ENCODE measurements at regions not wholly inside any gene's neighbourhood (a gene's known extent, or its start where the extent isn't known, plus 50 kb on each side); places are given as distances from the start of the nearest gene placed in this dataset.

DNA sequence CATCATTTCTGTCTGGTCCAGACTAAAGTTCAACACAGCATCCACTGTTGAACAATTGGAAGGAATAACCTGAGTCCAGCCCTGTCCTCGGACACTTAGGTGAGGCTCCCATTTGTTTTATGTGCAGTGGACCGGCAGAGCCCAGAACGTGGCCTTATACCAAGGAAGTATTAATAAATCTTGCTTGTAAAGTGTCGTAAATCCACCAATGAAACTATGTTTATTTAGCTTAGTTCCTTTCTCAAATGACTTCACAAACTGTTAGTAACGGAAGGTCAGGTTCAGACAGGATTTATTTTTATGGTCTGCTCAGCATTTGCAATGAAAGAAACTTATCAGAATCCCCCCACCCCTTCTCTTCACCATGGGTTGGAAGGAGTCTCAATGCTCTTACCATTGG is 149.5 kb downstream of the PCSK1 start:
- Histone ChIP-seq H3F3A (ENCODE audit: insufficient read depth, low read length) (no peaks in the 10 kb centered on the region), H3K9me3 (ENCODE audit: low read length) (no peaks in the 10 kb centered on the region), H3K9me2 (ENCODE audit: low read depth, low read length) (no peaks in the 10 kb centered on the region), H4K20me1 (ENCODE audit: insufficient read depth, low read length) (no peaks in the 10 kb centered on the region), H2AFZ (ENCODE audit: low read length) (no peak overlapping the region), H3K9ac (ENCODE audit: low read length) (no peak overlapping the region), H3K4me1 (ENCODE audit: insufficient read depth, low read length, severe bottlenecking) (no peaks in the 10 kb centered on the region), H3K27me3 (ENCODE audit: insufficient read depth, low read length) (no peaks in the 10 kb centered on the region), H3K4me2 (ENCODE audit: low read length) (no peak overlapping the region), H3K36me3 (ENCODE audit: insufficient read depth, low read length) (no peaks in the 10 kb centered on the region), H3K79me2 (ENCODE audit: insufficient read depth, low read length) (no peaks in the 10 kb centered on the region), H3K4me3 (ENCODE audit: low read depth, low read length, poor library complexity, severe bottlenecking) (no peak overlapping the region), H3K27ac (ENCODE audit: low read depth, low read length, poor library complexity, severe bottlenecking) (no peak overlapping the region)
- no peak for TF ChIP-seq EZH2 (IDR thresholded peaks at IDR 0.05; ENCODE audit: borderline replicate concordance, low read length)
- TF ChIP-seq, protein P1, sequence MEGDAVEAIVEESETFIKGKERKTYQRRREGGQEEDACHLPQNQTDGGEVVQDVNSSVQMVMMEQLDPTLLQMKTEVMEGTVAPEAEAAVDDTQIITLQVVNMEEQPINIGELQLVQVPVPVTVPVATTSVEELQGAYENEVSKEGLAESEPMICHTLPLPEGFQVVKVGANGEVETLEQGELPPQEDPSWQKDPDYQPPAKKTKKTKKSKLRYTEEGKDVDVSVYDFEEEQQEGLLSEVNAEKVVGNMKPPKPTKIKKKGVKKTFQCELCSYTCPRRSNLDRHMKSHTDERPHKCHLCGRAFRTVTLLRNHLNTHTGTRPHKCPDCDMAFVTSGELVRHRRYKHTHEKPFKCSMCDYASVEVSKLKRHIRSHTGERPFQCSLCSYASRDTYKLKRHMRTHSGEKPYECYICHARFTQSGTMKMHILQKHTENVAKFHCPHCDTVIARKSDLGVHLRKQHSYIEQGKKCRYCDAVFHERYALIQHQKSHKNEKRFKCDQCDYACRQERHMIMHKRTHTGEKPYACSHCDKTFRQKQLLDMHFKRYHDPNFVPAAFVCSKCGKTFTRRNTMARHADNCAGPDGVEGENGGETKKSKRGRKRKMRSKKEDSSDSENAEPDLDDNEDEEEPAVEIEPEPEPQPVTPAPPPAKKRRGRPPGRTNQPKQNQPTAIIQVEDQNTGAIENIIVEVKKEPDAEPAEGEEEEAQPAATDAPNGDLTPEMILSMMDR (IDR thresholded peaks at IDR 0.05; ENCODE audit: low read length) = no peak

DNA sequence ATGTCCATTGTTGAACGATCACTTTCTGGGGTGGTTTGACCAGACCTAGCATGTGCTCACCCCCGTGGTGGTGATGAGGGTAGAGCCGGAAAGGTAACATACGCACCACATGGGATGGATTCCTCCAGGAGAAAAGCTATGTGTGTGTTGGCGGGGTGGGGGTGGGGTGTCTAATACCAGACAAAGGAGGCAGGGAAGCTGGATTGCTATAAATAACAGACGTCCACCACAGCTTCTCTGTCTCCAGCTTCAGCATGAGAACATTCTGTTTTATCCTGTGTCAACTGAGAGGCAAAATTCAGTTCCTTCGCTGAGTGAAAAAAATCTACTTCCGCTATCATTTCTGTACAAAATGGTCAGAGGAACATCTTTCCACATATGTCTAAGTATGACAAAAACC is 151.0 kb downstream of the PCSK1 start:
- Histone ChIP-seq H3K9me3 (ENCODE audit: low read length) (no peaks in the 10 kb centered on the region), H3K4me2 (ENCODE audit: low read length) (no peak overlapping the region), H3K27me3 (ENCODE audit: insufficient read depth, low read length) (no peaks in the 10 kb centered on the region), H3K36me3 (ENCODE audit: insufficient read depth, low read length) (no peaks in the 10 kb centered on the region), H3K9ac (ENCODE audit: low read length) (no peak overlapping the region), H3K79me2 (ENCODE audit: insufficient read depth, low read length) (no peaks in the 10 kb centered on the region), H2AFZ (ENCODE audit: low read length) (no peak overlapping the region), H4K20me1 (ENCODE audit: insufficient read depth, low read length) (no peaks in the 10 kb centered on the region), H3K4me3 (ENCODE audit: low read depth, low read length, poor library complexity, severe bottlenecking) (no peak overlapping the region), H3K27ac (ENCODE audit: low read depth, low read length, poor library complexity, severe bottlenecking) (no peak overlapping the region), H3F3A (ENCODE audit: insufficient read depth, low read length) (no peaks in the 10 kb centered on the region), H3K4me1 (ENCODE audit: insufficient read depth, low read length, severe bottlenecking) (no peaks in the 10 kb centered on the region), H3K9me2 (ENCODE audit: low read depth, low read length) (no peaks in the 10 kb centered on the region)
- TF ChIP-seq, protein P1 (IDR thresholded peaks at IDR 0.05; ENCODE audit: low read length) = no peak
- TF ChIP-seq EZH2 (IDR thresholded peaks at IDR 0.05; ENCODE audit: borderline replicate concordance, low read length) = no peak

DNA sequence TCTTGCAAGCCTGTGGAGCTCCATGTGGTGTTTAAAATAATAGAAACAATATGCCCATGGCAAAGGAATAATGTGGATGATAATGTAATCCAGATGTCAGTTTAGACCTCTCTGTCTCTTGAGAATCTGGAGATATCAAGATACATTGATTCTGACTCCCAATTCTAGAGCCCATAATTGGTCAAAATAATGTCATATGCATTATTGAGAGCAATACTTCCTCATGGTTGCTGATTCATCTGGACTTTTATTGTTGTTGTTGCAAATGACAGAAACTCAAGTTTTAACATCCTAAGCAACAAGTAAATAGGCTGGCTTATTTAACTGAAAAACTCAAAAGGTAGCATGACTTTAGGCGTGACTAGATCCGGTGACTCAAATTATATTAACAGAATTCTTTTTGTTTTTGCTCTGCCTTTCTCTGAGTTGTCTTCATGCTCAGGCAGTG is 152.1 kb downstream of the PCSK1 start:
- no peaks in the 10 kb centered on the region for H3K9me3 ChIP-seq (ENCODE audit: low read length)
- no peaks in the 10 kb centered on the region for H3K27me3 ChIP-seq (ENCODE audit: insufficient read depth, low read length)
- no peaks in the 10 kb centered on the region for H3K36me3 ChIP-seq (ENCODE audit: insufficient read depth, low read length)
- H3K4me1 ChIP-seq (ENCODE audit: insufficient read depth, low read length, severe bottlenecking) = no peaks in the 10 kb centered on the region
- no peak overlapping the region for H3K4me3 ChIP-seq (ENCODE audit: low read depth, low read length, poor library complexity, severe bottlenecking)
- no peak overlapping the region for H3K9ac ChIP-seq (ENCODE audit: low read length)
- H3K27ac ChIP-seq (ENCODE audit: low read depth, low read length, poor library complexity, severe bottlenecking) = no peak overlapping the region
- no peaks in the 10 kb centered on the region for H3F3A ChIP-seq (ENCODE audit: insufficient read depth, low read length)
- no peaks in the 10 kb centered on the region for H3K79me2 ChIP-seq (ENCODE audit: insufficient read depth, low read length)
- no peaks in the 10 kb centered on the region for H4K20me1 ChIP-seq (ENCODE audit: insufficient read depth, low read length)
- no peak overlapping the region for H3K4me2 ChIP-seq (ENCODE audit: low read length)
- no peaks in the 10 kb centered on the region for H3K9me2 ChIP-seq (ENCODE audit: low read depth, low read length)
- H2AFZ ChIP-seq (ENCODE audit: low read length) = no peak overlapping the region
- TF ChIP-seq, protein P1 (IDR thresholded peaks at IDR 0.05; ENCODE audit: low read length) = no peak
- TF ChIP-seq EZH2 (IDR thresholded peaks at IDR 0.05; ENCODE audit: borderline replicate concordance, low read length) = no peak
